GM23338 (cell line): ENCODE measurements at regions not wholly inside any gene's neighbourhood (a gene's known extent, or its start where the extent isn't known, plus 50 kb on each side); places are given as distances from the start of the nearest gene placed in this dataset.

ENCODE experiments used
- EZH2 ChIP-seq: fragments of 200-600 bp; sonication (generic); IDR thresholded peaks from one replicate; pipeline ENCODE4 v1.8.0; 2017; ENCODE audit warnings: antibody characterized with exemption, mild to moderate bottlenecking, low read depth; ENCODE audit not compliant: unreplicated experiment
- EZH2phosphoT487 ChIP-seq: fragments of 200-600 bp; sonication (generic); IDR thresholded peaks from one replicate; pipeline ENCODE4 v1.8.1; 2018; ENCODE audit warnings: antibody characterized with exemption; ENCODE audit not compliant: unreplicated experiment
- POLR2AphosphoS5 ChIP-seq: IDR thresholded peaks from 2 replicates; pipeline ENCODE4 v1.6.1; 2016; ENCODE audit warnings: antibody characterized with exemption, low read depth
- TF ChIP-seq, protein P1 (sequence below), 2 experiments: fragments of 200-600 bp in 1 of 2; sonication (generic) in 1 of 2; conservative IDR thresholded peaks; 2 replicates each; pipeline versions ENCODE4 v1.5.1 to v1.6.1; 2016 to 2017; ENCODE audit warnings: antibody characterized with exemption in 2 of 2, low read depth in 2 of 2, mild to moderate bottlenecking in 2 of 2, moderate library complexity in 1 of 2
- TF ChIP-seq, protein P2 (sequence below): IDR thresholded peaks from one replicate; pipeline ENCODE4 v1.6.1; 2018; ENCODE audit warnings: antibody characterized with exemption; ENCODE audit not compliant: unreplicated experiment

DNA sequence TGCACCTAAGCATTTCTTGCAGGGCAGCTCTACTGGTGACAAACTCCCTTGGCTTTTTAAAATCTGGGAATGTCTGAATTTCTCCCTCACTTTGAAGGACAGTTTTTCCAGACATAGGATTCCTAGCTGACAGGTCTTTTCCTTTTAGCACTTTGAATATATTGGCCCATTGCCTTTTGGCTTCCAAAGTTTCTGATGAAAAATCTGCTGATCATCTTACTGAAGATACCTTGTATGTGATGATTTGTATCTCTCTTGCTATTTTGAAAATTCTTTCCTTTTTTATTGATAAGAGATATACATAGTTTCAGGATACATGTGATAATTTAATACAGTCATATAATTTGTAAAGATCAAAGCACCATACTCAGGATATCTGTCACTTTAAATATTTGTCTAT is 211.1 kb downstream of the ZIC5 start:
- TF ChIP-seq, protein P1, sequence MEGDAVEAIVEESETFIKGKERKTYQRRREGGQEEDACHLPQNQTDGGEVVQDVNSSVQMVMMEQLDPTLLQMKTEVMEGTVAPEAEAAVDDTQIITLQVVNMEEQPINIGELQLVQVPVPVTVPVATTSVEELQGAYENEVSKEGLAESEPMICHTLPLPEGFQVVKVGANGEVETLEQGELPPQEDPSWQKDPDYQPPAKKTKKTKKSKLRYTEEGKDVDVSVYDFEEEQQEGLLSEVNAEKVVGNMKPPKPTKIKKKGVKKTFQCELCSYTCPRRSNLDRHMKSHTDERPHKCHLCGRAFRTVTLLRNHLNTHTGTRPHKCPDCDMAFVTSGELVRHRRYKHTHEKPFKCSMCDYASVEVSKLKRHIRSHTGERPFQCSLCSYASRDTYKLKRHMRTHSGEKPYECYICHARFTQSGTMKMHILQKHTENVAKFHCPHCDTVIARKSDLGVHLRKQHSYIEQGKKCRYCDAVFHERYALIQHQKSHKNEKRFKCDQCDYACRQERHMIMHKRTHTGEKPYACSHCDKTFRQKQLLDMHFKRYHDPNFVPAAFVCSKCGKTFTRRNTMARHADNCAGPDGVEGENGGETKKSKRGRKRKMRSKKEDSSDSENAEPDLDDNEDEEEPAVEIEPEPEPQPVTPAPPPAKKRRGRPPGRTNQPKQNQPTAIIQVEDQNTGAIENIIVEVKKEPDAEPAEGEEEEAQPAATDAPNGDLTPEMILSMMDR (conservative IDR thresholded peaks at IDR 0.05; ENCODE audit: low read depth in 2 of 2) = no peak
- TF ChIP-seq POLR2AphosphoS5 (no peak), EZH2phosphoT487 (no peak), EZH2 (no peak)
- TF ChIP-seq, protein P2, sequence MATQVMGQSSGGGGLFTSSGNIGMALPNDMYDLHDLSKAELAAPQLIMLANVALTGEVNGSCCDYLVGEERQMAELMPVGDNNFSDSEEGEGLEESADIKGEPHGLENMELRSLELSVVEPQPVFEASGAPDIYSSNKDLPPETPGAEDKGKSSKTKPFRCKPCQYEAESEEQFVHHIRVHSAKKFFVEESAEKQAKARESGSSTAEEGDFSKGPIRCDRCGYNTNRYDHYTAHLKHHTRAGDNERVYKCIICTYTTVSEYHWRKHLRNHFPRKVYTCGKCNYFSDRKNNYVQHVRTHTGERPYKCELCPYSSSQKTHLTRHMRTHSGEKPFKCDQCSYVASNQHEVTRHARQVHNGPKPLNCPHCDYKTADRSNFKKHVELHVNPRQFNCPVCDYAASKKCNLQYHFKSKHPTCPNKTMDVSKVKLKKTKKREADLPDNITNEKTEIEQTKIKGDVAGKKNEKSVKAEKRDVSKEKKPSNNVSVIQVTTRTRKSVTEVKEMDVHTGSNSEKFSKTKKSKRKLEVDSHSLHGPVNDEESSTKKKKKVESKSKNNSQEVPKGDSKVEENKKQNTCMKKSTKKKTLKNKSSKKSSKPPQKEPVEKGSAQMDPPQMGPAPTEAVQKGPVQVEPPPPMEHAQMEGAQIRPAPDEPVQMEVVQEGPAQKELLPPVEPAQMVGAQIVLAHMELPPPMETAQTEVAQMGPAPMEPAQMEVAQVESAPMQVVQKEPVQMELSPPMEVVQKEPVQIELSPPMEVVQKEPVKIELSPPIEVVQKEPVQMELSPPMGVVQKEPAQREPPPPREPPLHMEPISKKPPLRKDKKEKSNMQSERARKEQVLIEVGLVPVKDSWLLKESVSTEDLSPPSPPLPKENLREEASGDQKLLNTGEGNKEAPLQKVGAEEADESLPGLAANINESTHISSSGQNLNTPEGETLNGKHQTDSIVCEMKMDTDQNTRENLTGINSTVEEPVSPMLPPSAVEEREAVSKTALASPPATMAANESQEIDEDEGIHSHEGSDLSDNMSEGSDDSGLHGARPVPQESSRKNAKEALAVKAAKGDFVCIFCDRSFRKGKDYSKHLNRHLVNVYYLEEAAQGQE = no peak
